ENCODE measurements at regions not wholly inside any gene's neighbourhood (a gene's known extent, or its start where the extent isn't known, plus 50 kb on each side); places are given as distances from the start of the nearest gene placed in this dataset.
"Not testable (repeated sequence)": the region's sequence is repeated elsewhere in the genome, so short reads cannot be mapped to it uniquely, and the experiment has no call there.

DNA sequence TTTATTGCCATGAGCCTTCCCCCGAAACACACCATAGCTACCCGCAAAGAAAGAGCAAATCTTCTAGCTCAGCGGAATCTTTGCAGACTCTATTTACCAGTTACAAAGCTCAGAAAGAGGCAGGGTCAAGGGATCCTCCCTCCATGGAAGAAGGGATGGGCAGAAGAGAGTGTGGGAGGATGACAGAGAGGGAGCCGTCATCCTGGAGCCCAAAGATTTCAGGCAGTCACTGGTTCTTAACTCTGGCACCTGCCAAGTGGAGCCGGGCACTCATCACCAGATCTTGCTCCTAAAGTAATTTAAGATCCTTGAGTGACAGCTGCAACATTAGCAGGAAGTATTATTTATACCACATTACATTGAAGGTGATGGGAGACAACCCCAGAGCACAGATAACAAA, 137.9 kb upstream of the NBPF9 start:
- not testable (repeated sequence) for H3K4me1 ChIP-seq (ENCODE audit: insufficient read depth, low read length); H4K20me1 ChIP-seq (ENCODE audit: insufficient read depth, low read length); H3K27ac ChIP-seq (ENCODE audit: low read depth, low read length); DNase-seq (ENCODE audit: insufficient read length, low spot score, missing footprints); H3K27me3 ChIP-seq (ENCODE audit: insufficient read depth, low read length); H2AFZ ChIP-seq (ENCODE audit: low read length); H3K9me3 ChIP-seq (ENCODE audit: low read depth, low read length); H3K4me3 ChIP-seq (ENCODE audit: insufficient read depth, low read length); H3K79me2 ChIP-seq (ENCODE audit: insufficient read depth, low read length); H3K4me2 ChIP-seq (ENCODE audit: insufficient read depth, low read length); H3K36me3 ChIP-seq (ENCODE audit: insufficient read depth, low read length)

DNA sequence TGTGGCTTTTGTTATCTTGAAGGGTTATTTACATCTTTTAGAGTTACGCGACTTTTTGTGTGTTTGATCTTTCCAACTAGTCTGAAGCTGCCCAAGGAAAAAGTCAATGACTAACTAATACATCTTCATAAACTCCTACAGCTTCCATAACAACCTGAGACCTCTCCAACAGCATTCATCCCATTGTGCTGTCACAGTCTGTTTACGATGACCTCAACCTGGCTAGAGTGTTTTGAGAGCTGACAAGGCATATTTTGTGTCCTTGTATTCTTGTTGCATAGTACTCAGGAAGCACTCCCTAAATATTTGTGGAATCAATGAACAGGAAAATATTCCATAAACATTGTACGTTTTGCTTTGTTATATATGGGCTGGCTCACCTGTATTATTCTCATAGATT, 140.2 kb upstream of the NBPF9 start:
- not testable (repeated sequence) for H3K36me3 ChIP-seq (ENCODE audit: insufficient read depth, low read length); H3K79me2 ChIP-seq (ENCODE audit: insufficient read depth, low read length); H3K27ac ChIP-seq (ENCODE audit: low read depth, low read length); H2AFZ ChIP-seq (ENCODE audit: low read length); H4K20me1 ChIP-seq (ENCODE audit: insufficient read depth, low read length); H3K4me2 ChIP-seq (ENCODE audit: insufficient read depth, low read length); DNase-seq (ENCODE audit: insufficient read length, low spot score, missing footprints); H3K9me3 ChIP-seq (ENCODE audit: low read depth, low read length); H3K27me3 ChIP-seq (ENCODE audit: insufficient read depth, low read length); H3K4me1 ChIP-seq (ENCODE audit: insufficient read depth, low read length); H3K4me3 ChIP-seq (ENCODE audit: insufficient read depth, low read length)

DNA sequence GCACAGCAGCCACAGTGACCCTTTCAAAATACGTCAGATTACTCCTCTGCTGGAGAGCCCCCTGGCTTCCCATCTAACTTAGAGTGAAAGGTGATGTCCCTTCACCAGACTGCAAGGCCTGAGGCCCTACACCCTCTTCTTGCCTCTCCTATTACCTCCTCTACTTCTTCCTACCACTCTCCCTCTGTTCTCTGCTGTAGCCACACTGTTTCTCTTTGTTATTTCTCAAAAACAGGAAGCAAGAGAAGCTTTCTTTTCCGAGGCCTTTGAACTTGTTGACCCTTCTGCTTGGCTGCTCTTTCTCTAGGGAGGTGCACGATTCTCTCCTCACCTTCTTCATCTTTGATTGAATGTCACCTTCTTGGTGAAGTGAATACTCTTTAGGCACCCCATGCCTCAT, 141.3 kb upstream of the NBPF9 start:
- not testable (repeated sequence) for H3K36me3 ChIP-seq (ENCODE audit: insufficient read depth, low read length); H3K4me1 ChIP-seq (ENCODE audit: insufficient read depth, low read length); H3K4me2 ChIP-seq (ENCODE audit: insufficient read depth, low read length); H3K27me3 ChIP-seq (ENCODE audit: insufficient read depth, low read length); DNase-seq (ENCODE audit: insufficient read length, low spot score, missing footprints); H3K79me2 ChIP-seq (ENCODE audit: insufficient read depth, low read length); H4K20me1 ChIP-seq (ENCODE audit: insufficient read depth, low read length); H2AFZ ChIP-seq (ENCODE audit: low read length); H3K4me3 ChIP-seq (ENCODE audit: insufficient read depth, low read length); H3K27ac ChIP-seq (ENCODE audit: low read depth, low read length); H3K9me3 ChIP-seq (ENCODE audit: low read depth, low read length)

DNA sequence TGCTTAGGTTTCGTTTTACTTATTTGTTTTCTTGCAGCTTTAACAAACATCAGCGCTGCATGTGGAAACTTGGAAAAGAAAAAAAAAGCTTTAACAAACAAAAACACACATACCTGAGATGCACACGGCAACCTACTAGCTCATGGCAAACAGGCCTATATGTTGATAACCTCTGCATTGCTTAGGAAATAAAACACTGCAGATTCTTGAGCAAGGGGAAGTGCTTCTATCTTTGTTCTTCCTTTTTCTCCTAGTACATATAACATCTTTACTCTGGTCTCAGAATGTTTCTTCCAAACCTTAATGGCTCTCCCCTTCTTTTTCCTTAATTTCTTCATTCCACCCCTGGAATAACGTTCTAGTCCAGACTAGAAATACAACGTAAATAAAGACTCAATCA, 142.9 kb upstream of the NBPF9 start:
- not testable (repeated sequence) for H2AFZ ChIP-seq (ENCODE audit: low read length); H3K9me3 ChIP-seq (ENCODE audit: low read depth, low read length); H3K79me2 ChIP-seq (ENCODE audit: insufficient read depth, low read length); H3K4me2 ChIP-seq (ENCODE audit: insufficient read depth, low read length); H3K4me1 ChIP-seq (ENCODE audit: insufficient read depth, low read length); H4K20me1 ChIP-seq (ENCODE audit: insufficient read depth, low read length); H3K27ac ChIP-seq (ENCODE audit: low read depth, low read length); H3K36me3 ChIP-seq (ENCODE audit: insufficient read depth, low read length); H3K4me3 ChIP-seq (ENCODE audit: insufficient read depth, low read length); H3K27me3 ChIP-seq (ENCODE audit: insufficient read depth, low read length); DNase-seq (ENCODE audit: insufficient read length, low spot score, missing footprints)

DNA sequence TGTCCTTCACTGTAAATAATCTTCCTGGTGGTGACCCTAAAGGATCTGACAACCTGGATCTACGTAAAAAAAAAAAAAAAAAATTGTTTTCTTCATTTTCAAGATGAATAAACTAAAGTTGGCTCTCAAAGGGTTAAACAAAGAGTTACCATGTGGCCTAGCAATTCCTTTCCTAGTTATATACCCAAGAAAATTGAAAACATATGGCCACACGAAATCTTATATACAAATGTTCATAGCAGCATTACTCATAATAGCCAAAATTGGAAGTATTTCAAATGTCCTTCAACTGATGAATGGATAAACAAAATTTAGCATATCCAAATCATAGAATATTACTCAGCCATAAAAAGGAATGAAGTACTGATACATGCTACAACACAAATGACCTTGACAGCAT, 145.3 kb upstream of the NBPF9 start:
- not testable (repeated sequence) for H4K20me1 ChIP-seq (ENCODE audit: insufficient read depth, low read length); H3K4me3 ChIP-seq (ENCODE audit: insufficient read depth, low read length); H3K36me3 ChIP-seq (ENCODE audit: insufficient read depth, low read length)

DNA sequence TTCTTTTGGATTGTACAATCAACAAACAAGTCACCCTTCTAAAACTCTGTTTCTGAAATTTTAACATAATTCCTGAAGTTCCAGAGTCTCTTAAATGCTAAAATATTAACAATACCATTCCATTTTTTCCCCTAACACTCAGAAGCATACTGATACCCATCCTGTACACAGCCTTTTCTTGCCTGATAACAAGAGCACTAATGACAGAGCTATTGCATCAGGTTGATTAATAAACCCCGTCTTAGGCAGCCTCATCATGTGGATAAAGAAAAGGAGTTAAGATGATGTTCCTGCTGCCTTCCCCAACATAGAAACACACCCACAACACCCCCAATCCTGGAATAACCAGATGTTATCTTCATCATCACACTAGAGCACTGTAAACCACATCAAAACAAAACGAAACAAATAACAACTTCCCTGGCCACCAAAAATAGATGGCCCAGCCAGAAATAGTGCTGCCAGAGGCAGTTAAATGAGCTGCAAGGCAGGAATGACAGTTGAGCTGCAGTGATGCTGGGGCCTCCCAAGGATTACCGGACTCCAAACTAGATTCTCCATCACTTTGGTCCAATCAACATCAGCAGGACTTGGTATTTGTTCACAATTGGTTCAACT, 146.6 kb upstream of the NBPF9 start:
- H4K20me1 ChIP-seq (ENCODE audit: insufficient read depth, low read length), result not testable (repeated sequence)

More for the DNA sequence above, 145.3 kb upstream of the NBPF9 start:
- not testable (repeated sequence) for H3K9me3 ChIP-seq (ENCODE audit: low read depth, low read length); H3K4me2 ChIP-seq (ENCODE audit: insufficient read depth, low read length); H3K27me3 ChIP-seq (ENCODE audit: insufficient read depth, low read length); H3K79me2 ChIP-seq (ENCODE audit: insufficient read depth, low read length); H3K4me1 ChIP-seq (ENCODE audit: insufficient read depth, low read length); H2AFZ ChIP-seq (ENCODE audit: low read length); H3K27ac ChIP-seq (ENCODE audit: low read depth, low read length); DNase-seq (ENCODE audit: insufficient read length, low spot score, missing footprints)

DNA sequence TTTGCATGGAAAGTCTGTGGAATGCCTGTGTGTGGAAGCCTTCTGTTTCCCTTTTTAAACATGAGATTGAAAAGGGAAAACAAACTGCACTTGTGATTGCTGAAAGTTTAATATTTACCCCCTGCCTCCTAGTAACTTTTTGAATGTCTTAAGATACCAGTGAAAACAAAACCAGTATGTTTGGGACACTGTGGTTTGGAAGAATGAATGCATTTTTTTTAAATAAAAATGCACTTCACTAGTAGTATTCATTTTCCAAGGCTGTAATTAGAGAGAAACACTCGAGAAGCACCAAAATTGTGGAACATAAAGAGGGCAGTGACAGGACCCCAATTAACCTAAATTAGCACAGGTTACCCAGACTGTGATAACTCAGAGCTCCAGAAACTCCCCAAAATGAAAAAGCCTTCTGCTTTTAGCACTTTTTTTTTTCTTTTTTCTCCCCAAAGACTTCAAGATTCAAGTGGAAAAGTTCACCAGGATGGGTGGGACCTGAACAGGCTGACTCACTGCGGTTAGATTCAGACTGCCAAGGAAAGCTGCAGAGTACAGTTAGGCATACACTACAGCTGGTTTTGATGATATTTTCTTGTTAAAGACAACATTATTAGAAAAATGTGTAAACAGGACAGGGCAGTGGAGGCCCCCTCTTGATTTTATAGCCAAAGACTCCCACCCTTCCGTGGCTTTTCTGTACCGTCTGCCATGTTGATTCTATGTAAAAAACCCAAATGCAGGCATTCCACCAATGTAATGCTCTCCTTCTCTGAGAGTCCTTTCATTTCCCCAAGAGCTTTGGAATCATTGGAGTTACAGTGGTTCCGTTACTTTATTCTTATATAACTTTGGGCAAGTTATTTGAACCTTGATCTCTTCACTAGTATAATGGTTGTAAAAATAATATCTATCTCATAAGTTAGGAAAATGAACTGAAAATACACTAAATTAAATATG, 151.8 kb upstream of the NBPF9 start:
- not testable (repeated sequence) for H3K27me3 ChIP-seq (ENCODE audit: insufficient read depth, low read length); H3K36me3 ChIP-seq (ENCODE audit: insufficient read depth, low read length); H3K9me3 ChIP-seq (ENCODE audit: low read depth, low read length); H2AFZ ChIP-seq (ENCODE audit: low read length); H3K4me1 ChIP-seq (ENCODE audit: insufficient read depth, low read length); H3K4me3 ChIP-seq (ENCODE audit: insufficient read depth, low read length); H3K79me2 ChIP-seq (ENCODE audit: insufficient read depth, low read length); H4K20me1 ChIP-seq (ENCODE audit: insufficient read depth, low read length); DNase-seq (ENCODE audit: insufficient read length, low spot score, missing footprints)
- H3K27ac ChIP-seq (ENCODE audit: low read depth, low read length), result peak overlapping the region; percentile 58
- peak overlapping the region; percentile 57 for H3K4me2 ChIP-seq (ENCODE audit: insufficient read depth, low read length)

More for the DNA sequence above, 146.6 kb upstream of the NBPF9 start:
- H3K4me3 ChIP-seq (ENCODE audit: insufficient read depth, low read length); H3K36me3 ChIP-seq (ENCODE audit: insufficient read depth, low read length); H2AFZ ChIP-seq (ENCODE audit: low read length); DNase-seq (ENCODE audit: insufficient read length, low spot score, missing footprints); H3K27me3 ChIP-seq (ENCODE audit: insufficient read depth, low read length); H3K79me2 ChIP-seq (ENCODE audit: insufficient read depth, low read length); H3K9me3 ChIP-seq (ENCODE audit: low read depth, low read length); H3K4me2 ChIP-seq (ENCODE audit: insufficient read depth, low read length); H3K27ac ChIP-seq (ENCODE audit: low read depth, low read length); H3K4me1 ChIP-seq (ENCODE audit: insufficient read depth, low read length): not testable (repeated sequence)

DNA sequence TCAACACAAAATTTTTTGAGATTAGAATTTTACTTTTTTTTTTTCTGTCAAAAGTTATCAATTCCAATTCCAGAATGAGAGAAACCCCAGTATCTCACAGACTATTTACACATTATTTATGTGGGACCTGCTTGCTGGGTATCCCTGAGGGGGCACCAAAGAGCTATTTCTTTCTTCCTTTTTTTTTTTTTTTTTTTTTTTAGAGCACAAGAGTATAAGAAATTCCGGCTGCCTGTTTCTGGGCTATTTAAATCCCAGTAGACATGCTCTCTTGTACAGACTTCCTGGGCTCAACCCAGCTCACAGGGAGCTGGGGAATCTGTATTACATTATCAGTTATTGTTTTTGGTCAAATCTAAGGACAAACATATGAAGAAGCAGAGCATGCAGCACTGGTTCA, 156.9 kb upstream of the NBPF9 start:
- DNase-seq (ENCODE audit: insufficient read length, low spot score, missing footprints); H4K20me1 ChIP-seq (ENCODE audit: insufficient read depth, low read length); H3K27me3 ChIP-seq (ENCODE audit: insufficient read depth, low read length); H3K4me1 ChIP-seq (ENCODE audit: insufficient read depth, low read length); H3K9me3 ChIP-seq (ENCODE audit: low read depth, low read length); H3K36me3 ChIP-seq (ENCODE audit: insufficient read depth, low read length); H3K79me2 ChIP-seq (ENCODE audit: insufficient read depth, low read length); H2AFZ ChIP-seq (ENCODE audit: low read length); H3K4me2 ChIP-seq (ENCODE audit: insufficient read depth, low read length); H3K4me3 ChIP-seq (ENCODE audit: insufficient read depth, low read length): not testable (repeated sequence)
- H3K27ac ChIP-seq (ENCODE audit: low read depth, low read length), result peak overlapping the region; percentile 69

Measured in osteoblast (primary cell).